H9 (cell line): ENCODE measurements at regions not wholly inside any gene's neighbourhood (a gene's known extent, or its start where the extent isn't known, plus 50 kb on each side); places are given as distances from the start of the nearest gene placed in this dataset.

ENCODE experiments used
- DNase-seq: peaks from one replicate; pipeline ENCODE4 v3.0.0-alpha.2; 2017
- H2AFZ ChIP-seq: one replicate; pipeline ENCODE4 v1.6.1; 2013; ENCODE audit warnings: mild to moderate bottlenecking, low read length, control low read depth, moderate library complexity
- H2AK5ac ChIP-seq: 2 replicates; pipeline ENCODE4 v1.6.1; 2013; ENCODE audit warnings: low read length, control low read depth, mixed read lengths; ENCODE audit not compliant: insufficient read length
- H2BK120ac ChIP-seq: one replicate; pipeline ENCODE4 v1.6.1; 2013; ENCODE audit warnings: low read depth, mild to moderate bottlenecking, low read length, control low read depth, inconsistent platforms; ENCODE audit not compliant: poor library complexity, severe bottlenecking
- H2BK12ac ChIP-seq: 2 replicates; pipeline ENCODE4 v1.6.1; 2013; ENCODE audit warnings: low read length, control low read depth, mixed read lengths, low read depth; ENCODE audit not compliant: insufficient read length
- H2BK15ac ChIP-seq: 2 replicates; pipeline ENCODE4 v1.6.1; 2013; ENCODE audit warnings: low read depth, low read length, control low read depth
- H2BK20ac ChIP-seq: one replicate; pipeline ENCODE4 v1.6.1; 2013; ENCODE audit warnings: low read depth, mild to moderate bottlenecking, low read length, control low read depth, inconsistent platforms; ENCODE audit not compliant: poor library complexity, severe bottlenecking
- H2BK5ac ChIP-seq: 2 replicates; pipeline ENCODE4 v1.6.1; 2013; ENCODE audit warnings: low read length, control low read depth, mixed read lengths; ENCODE audit not compliant: insufficient read length
- H3K14ac ChIP-seq: 2 replicates; pipeline ENCODE4 v1.6.1; 2013; ENCODE audit warnings: low read length, control low read depth; ENCODE audit not compliant: insufficient read depth
- H3K18ac ChIP-seq: 2 replicates; pipeline ENCODE4 v1.6.1; 2013; ENCODE audit warnings: low read depth, mild to moderate bottlenecking, mixed read lengths, low read length, control low read depth; ENCODE audit not compliant: insufficient read length
- H3K23ac ChIP-seq: 2 replicates; pipeline ENCODE4 v1.6.1; 2013; ENCODE audit warnings: low read length, control low read depth, mixed read lengths, low read depth; ENCODE audit not compliant: insufficient read length
- H3K23me2 ChIP-seq: 2 replicates; pipeline ENCODE4 v1.6.1; 2013; ENCODE audit warnings: low read depth, mild to moderate bottlenecking, mixed read lengths, low read length, control low read depth; ENCODE audit not compliant: insufficient read length, poor library complexity, severe bottlenecking
- H3K27ac ChIP-seq: 2 replicates; pipeline ENCODE4 v1.5.1; 2013; ENCODE audit warnings: low read length, control low read depth, mixed read lengths, low read depth; ENCODE audit not compliant: insufficient read length
- H3K27me3 ChIP-seq: 2 replicates; pipeline ENCODE4 v1.6.1; 2013; ENCODE audit warnings: low read length, control low read depth, inconsistent platforms; ENCODE audit not compliant: insufficient read depth
- H3K4ac ChIP-seq: 2 replicates; pipeline ENCODE4 v1.6.1; 2013; ENCODE audit warnings: low read depth, mild to moderate bottlenecking, control low read depth, inconsistent platforms, low read length, moderate library complexity
- H3K4me1 ChIP-seq: 2 replicates; pipeline ENCODE4 v1.6.1; 2013; ENCODE audit warnings: low read length, control low read depth, inconsistent platforms; ENCODE audit not compliant: insufficient read depth
- H3K4me2 ChIP-seq: 2 replicates; pipeline ENCODE4 v1.6.1; 2013; ENCODE audit warnings: low read length, control low read depth, mixed read lengths; ENCODE audit not compliant: insufficient read length, insufficient read depth
- H3K56ac ChIP-seq: 2 replicates; pipeline ENCODE4 v1.6.1; 2013; ENCODE audit warnings: low read depth, mild to moderate bottlenecking, mixed read lengths, low read length, control low read depth; ENCODE audit not compliant: insufficient read length
- H3K79me1 ChIP-seq: 2 replicates; pipeline ENCODE4 v1.6.1; 2013; ENCODE audit warnings: low read depth, mild to moderate bottlenecking, moderate library complexity, low read length, control low read depth, inconsistent platforms; ENCODE audit not compliant: insufficient read depth, poor library complexity, severe bottlenecking
- H3K79me2 ChIP-seq: 2 replicates; pipeline ENCODE4 v1.6.1; 2013; ENCODE audit warnings: low read length, control low read depth, inconsistent platforms; ENCODE audit not compliant: insufficient read depth
- H3K9ac ChIP-seq: 2 replicates; pipeline ENCODE4 v1.6.1; 2013; ENCODE audit warnings: low read length, control low read depth, mixed read lengths; ENCODE audit not compliant: insufficient read length; ENCODE audit errors: extremely low read depth
- H3K9me3 ChIP-seq: one replicate; pipeline ENCODE4 v1.6.1; 2013; ENCODE audit warnings: low read depth, low read length, inconsistent platforms; ENCODE audit not compliant: control insufficient read depth
- H3T11ph ChIP-seq: one replicate; pipeline ENCODE4 v1.6.1; 2013; ENCODE audit warnings: mild to moderate bottlenecking, low read length, control low read depth, inconsistent platforms
- H4K20me1 ChIP-seq: one replicate; pipeline ENCODE4 v1.6.1; 2013; ENCODE audit not compliant: control insufficient read depth, insufficient read length, insufficient read depth
- H4K5ac ChIP-seq: 2 replicates; pipeline ENCODE4 v1.6.1; 2013; ENCODE audit warnings: low read depth, mild to moderate bottlenecking, mixed read lengths, low read length, control low read depth; ENCODE audit not compliant: insufficient read length
- H4K8ac ChIP-seq: replicated peaks from 2 replicates; pipeline ENCODE4 v1.6.1; 2013; ENCODE audit warnings: low read length, control low read depth, mixed read lengths, low read depth; ENCODE audit not compliant: insufficient read length
- H4K91ac ChIP-seq: 2 replicates; pipeline ENCODE4 v1.6.1; 2013; ENCODE audit warnings: low read depth, mild to moderate bottlenecking, moderate library complexity, mixed read lengths, low read length, control low read depth; ENCODE audit not compliant: insufficient read length
- H3K27ac Mint-ChIP-seq, 3 experiments: 2 replicates in 2 of 3; 3 replicates in 1 of 3; pipeline ENCODE4 v1.8.0; 2020 to 2021; ENCODE audit warnings: mixed read lengths in 3 of 3, mild to moderate bottlenecking in 1 of 3, moderate library complexity in 1 of 3
- H3K27me3 Mint-ChIP-seq: 2 replicates; pipeline ENCODE4 v1.8.0; 2021; ENCODE audit warnings: low read depth, mild to moderate bottlenecking, moderate library complexity, mixed read lengths
- H3K36me3 Mint-ChIP-seq, 3 experiments: 2 replicates in 2 of 3; 3 replicates in 1 of 3; pipeline ENCODE4 v1.8.0; 2020 to 2021; ENCODE audit warnings: low read depth in 3 of 3, mixed read lengths in 3 of 3; ENCODE audit not compliant: insufficient read depth in 1 of 3
- H3K4me1 Mint-ChIP-seq, 2 experiments: 2 replicates each; pipeline ENCODE4 v1.8.0; 2020; ENCODE audit warnings: mixed read lengths in 2 of 2
- H3K4me3 Mint-ChIP-seq, 2 experiments: 2 replicates in 1 of 2; 3 replicates in 1 of 2; pipeline ENCODE4 v1.8.0; 2020 to 2021; ENCODE audit warnings: mild to moderate bottlenecking in 2 of 2, mixed read lengths in 2 of 2, moderate library complexity in 1 of 2
- H3K9me3 Mint-ChIP-seq, 2 experiments: 2 replicates in 1 of 2; 3 replicates in 1 of 2; pipeline ENCODE4 v1.8.0; 2020; ENCODE audit warnings: mild to moderate bottlenecking in 2 of 2, mixed read lengths in 2 of 2, moderate library complexity in 1 of 2
- CTCF ChIP-seq: fragments of 200-600 bp; sonication (generic); conservative IDR thresholded peaks from 3 replicates; pipeline ENCODE4 v1.8.0; 2021; ENCODE audit warnings: antibody characterized with exemption, mild to moderate bottlenecking
- WGBS: extraction: QIAGEN DNeasy Blood & Tissue Kit; methylation state at CpG from one replicate; pipeline ENCODE4 v1.1.7; 2013; ENCODE audit warnings: missing lambda C conversion rate, low lambda C conversion rate, mixed read lengths; ENCODE audit not compliant: insufficient read length; ENCODE audit errors: extremely low coverage; 5-methylcytosine and 5-hydroxymethylcytosine counted together

GRCh38 chr4:126047114-126047513 lies 732.4 kb downstream of the FAT4 start:
- H2AK5ac ChIP-seq = no peak overlapping the region
- H4K8ac ChIP-seq = no peak overlapping the region
- H4K5ac ChIP-seq = no peak overlapping the region
- H2BK15ac ChIP-seq = no peak overlapping the region
- H3K23me2 ChIP-seq = no peaks in the 10 kb centered on the region
- no peak overlapping the region for H2BK120ac ChIP-seq
- H2BK20ac ChIP-seq = no peak overlapping the region
- H4K20me1 ChIP-seq = no peaks in the 10 kb centered on the region
- no peak overlapping the region for H3K14ac ChIP-seq
- H3K56ac ChIP-seq = no peak overlapping the region
- H3K79me2 ChIP-seq = no peaks in the 10 kb centered on the region
- no peaks in the 10 kb centered on the region for H3K27me3 ChIP-seq
- H4K91ac ChIP-seq = no peak overlapping the region
- no peak overlapping the region for H2BK5ac ChIP-seq
- H3K4me1 ChIP-seq = no peaks in the 10 kb centered on the region
- Mint-ChIP-seq H3K36me3 (no peaks in the 10 kb centered on the region), H3K4me3 (no peak overlapping the region), H3K27me3 (no peaks in the 10 kb centered on the region), H3K27ac (no peak overlapping the region), H3K4me1 (no peaks in the 10 kb centered on the region), H3K9me3 (no peaks in the 10 kb centered on the region)
- no peak overlapping the region for H3K27ac ChIP-seq
- no peak overlapping the region for H2AFZ ChIP-seq
- H3K4me2 ChIP-seq = no peak overlapping the region
- no peak overlapping the region for H3T11ph ChIP-seq
- no CpG with 5 or more reads among the region's 1 CpG for WGBS
- no peak for DNase-seq
- no peak overlapping the region for H2BK12ac ChIP-seq
- no peak overlapping the region for H3K9ac ChIP-seq
- no peak overlapping the region for H3K23ac ChIP-seq
- no peaks in the 10 kb centered on the region for H3K79me1 ChIP-seq
- no peak overlapping the region for H3K18ac ChIP-seq
- TF ChIP-seq CTCF = no peak
- no peaks in the 10 kb centered on the region for H3K9me3 ChIP-seq
- no peak overlapping the region for H3K4ac ChIP-seq
